ENCODE measurements at regions not wholly inside any gene's neighbourhood (a gene's known extent, or its start where the extent isn't known, plus 50 kb on each side); places are given as distances from the start of the nearest gene placed in this dataset.
"Not testable (repeated sequence)": the region's sequence is repeated elsewhere in the genome, so short reads cannot be mapped to it uniquely, and the experiment has no call there.

- not testable (repeated sequence) for TF ChIP-seq EZH2 (IDR thresholded peaks at IDR 0.05; ENCODE audit: borderline replicate concordance, insufficient read depth, low read depth, low read length, poor library complexity, severe bottlenecking); CTCF (IDR thresholded peaks at IDR 0.05)
Measured at GRCh38 chr7:131933219-131933618, 376.8 kb upstream of the PODXL start.
